Prostate gland (tissue), 2 donors: ENCODE measurements at regions not wholly inside any gene's neighbourhood (a gene's known extent, or its start where the extent isn't known, plus 50 kb on each side); places are given as distances from the start of the nearest gene placed in this dataset.

Experiments
- CTCF ChIP-seq, 4 experiments: fragments of 200-600 bp in 2 of 4; fragments of 450-650 bp in 2 of 4; sonication (generic) in 2 of 4; IDR thresholded peaks; 1 replicate in 3 of 4; 2 replicates in 1 of 4; pipeline ENCODE4 v1.5.1; 2016 to 2019; ENCODE audit warnings: antibody characterized with exemption in 4 of 4, mild to moderate bottlenecking in 2 of 4, moderate library complexity in 2 of 4
- POLR2A ChIP-seq: fragments of 450-650 bp; IDR thresholded peaks from one replicate; pipeline ENCODE4 v1.6.1; 2016; ENCODE audit warnings: antibody characterized with exemption, mild to moderate bottlenecking
- POLR2AphosphoS5 ChIP-seq: sonication (generic); formaldehyde crosslinking; IDR thresholded peaks from one replicate; pipeline ENCODE4 v1.6.1; 2017; ENCODE audit warnings: antibody characterized with exemption

- TF ChIP-seq CTCF (IDR thresholded peaks at IDR 0.05) (no peak), POLR2A (no peak), POLR2AphosphoS5 (no peak)
Measured at GRCh38 chr10:4307910-4308309, 518.1 kb upstream of the AKR1E2 start.
